ENCODE measurements at regions not wholly inside any gene's neighbourhood (a gene's known extent, or its start where the extent isn't known, plus 50 kb on each side); places are given as distances from the start of the nearest gene placed in this dataset.

DNA sequence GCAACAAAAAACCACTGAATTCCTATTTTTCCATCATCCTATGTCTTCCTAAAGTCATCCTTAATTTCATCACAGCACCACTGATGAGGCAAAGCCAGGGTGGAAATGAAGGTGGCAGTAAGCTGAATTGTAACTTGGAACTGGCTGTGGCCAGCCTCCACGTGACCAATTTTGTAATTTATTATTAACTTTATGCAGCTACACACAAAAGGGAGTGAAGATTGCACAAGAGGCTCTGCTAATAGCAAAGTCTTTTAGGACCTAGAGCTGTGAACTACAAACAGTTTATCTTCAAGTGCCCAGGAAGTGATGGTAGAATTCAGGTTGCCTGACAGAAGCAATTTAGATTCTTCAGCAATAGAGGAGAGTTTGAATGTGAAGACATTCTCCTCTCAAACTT is 176.4 kb downstream of the CCDC71L start:
- ChIA-PET CTCF (interaction anchor here (1.0 to 1.2 kb wide), 4 partner anchors 22 to 308 kb away, joined by 3 to 4 read pairs (median 4); no protein-coding TSS in a partner anchor), POLR2A (interaction anchor here (1.2 kb wide), 2 partner anchors 23 to 60 kb away, joined by 3 to 4 read pairs; no protein-coding TSS in a partner anchor)
- Histone ChIP-seq H3K27ac (ENCODE audit: low read depth, low read length) (peak overlapping the region; percentile 67), H3K4me3 (ENCODE audit: low read depth, low read length) (no peak overlapping the region), H3K9me3 (ENCODE audit: control insufficient read depth, insufficient read depth, low read length) (no peaks in the 10 kb centered on the region), H3K27me3 (ENCODE audit: control insufficient read depth, insufficient read depth, low read length) (no peaks in the 10 kb centered on the region)
- DNase-seq (ENCODE audit: low read depth, low spot score) = no peak
- TF ChIP-seq, protein P1, sequence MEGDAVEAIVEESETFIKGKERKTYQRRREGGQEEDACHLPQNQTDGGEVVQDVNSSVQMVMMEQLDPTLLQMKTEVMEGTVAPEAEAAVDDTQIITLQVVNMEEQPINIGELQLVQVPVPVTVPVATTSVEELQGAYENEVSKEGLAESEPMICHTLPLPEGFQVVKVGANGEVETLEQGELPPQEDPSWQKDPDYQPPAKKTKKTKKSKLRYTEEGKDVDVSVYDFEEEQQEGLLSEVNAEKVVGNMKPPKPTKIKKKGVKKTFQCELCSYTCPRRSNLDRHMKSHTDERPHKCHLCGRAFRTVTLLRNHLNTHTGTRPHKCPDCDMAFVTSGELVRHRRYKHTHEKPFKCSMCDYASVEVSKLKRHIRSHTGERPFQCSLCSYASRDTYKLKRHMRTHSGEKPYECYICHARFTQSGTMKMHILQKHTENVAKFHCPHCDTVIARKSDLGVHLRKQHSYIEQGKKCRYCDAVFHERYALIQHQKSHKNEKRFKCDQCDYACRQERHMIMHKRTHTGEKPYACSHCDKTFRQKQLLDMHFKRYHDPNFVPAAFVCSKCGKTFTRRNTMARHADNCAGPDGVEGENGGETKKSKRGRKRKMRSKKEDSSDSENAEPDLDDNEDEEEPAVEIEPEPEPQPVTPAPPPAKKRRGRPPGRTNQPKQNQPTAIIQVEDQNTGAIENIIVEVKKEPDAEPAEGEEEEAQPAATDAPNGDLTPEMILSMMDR (IDR thresholded peaks at IDR 0.05; ENCODE audit: low read depth, low read length) = no peak

- Histone ChIP-seq H3K27ac (ENCODE audit: low read depth, low read length) (no peak overlapping the region), H3K4me3 (ENCODE audit: low read depth, low read length) (no peak overlapping the region), H3K27me3 (ENCODE audit: control insufficient read depth, insufficient read depth, low read length) (no peaks in the 10 kb centered on the region), H3K9me3 (ENCODE audit: control insufficient read depth, insufficient read depth, low read length) (no peaks in the 10 kb centered on the region)
- DNase-seq (ENCODE audit: low read depth, low spot score) = no peak
- POLR2A ChIA-PET = no interaction called here
- TF ChIP-seq, protein P1 (IDR thresholded peaks at IDR 0.05; ENCODE audit: low read depth, low read length) = no peak
- CTCF ChIA-PET = interaction anchor here (0.8 kb wide), 1 partner anchor 60 kb away, joined by 4 read pairs; no protein-coding TSS in a partner anchor
These were observed 178.9 kb downstream of the CCDC71L start for GRCh38 chr7:106482091-106482490.

DNA sequence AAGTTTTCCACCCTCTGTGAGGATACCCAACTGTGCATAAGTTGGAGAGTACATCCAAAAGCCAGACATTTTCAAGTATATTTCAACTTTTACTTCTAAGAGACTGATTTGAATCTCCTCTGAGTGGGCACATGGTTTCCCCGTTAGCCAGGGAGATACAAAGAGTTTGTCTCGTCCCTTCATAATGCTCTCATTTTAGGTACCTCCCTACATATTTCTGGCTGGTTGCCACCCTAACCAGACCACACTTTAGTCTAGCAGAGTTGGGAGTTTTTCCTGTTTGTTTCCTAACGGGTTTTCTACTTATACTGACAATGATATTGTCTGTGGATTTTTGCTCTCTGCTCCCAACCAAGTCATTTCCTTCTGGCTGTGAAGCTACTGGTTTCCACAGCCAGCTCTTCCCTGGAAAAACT is 180.3 kb downstream of the CCDC71L start:
- H3K27ac ChIP-seq (ENCODE audit: low read depth, low read length) = no peak overlapping the region
- no peaks in the 10 kb centered on the region for H3K9me3 ChIP-seq (ENCODE audit: control insufficient read depth, insufficient read depth, low read length)
- H3K4me3 ChIP-seq (ENCODE audit: low read depth, low read length) = no peak overlapping the region
- CTCF ChIA-PET = interaction anchor here (1.5 kb wide), 1 partner anchor 304 kb away, joined by 5 read pairs; no protein-coding TSS in a partner anchor
- POLR2A ChIA-PET = no interaction called here
- no peaks in the 10 kb centered on the region for H3K27me3 ChIP-seq (ENCODE audit: control insufficient read depth, insufficient read depth, low read length)
- TF ChIP-seq, protein P1 (IDR thresholded peaks at IDR 0.05; ENCODE audit: low read depth, low read length) = no peak
- no peak for DNase-seq (ENCODE audit: low read depth, low spot score)

- Histone ChIP-seq H3K27ac (ENCODE audit: low read depth, low read length) (no peak overlapping the region), H3K27me3 (ENCODE audit: control insufficient read depth, insufficient read depth, low read length) (no peaks in the 10 kb centered on the region), H3K9me3 (ENCODE audit: control insufficient read depth, insufficient read depth, low read length) (no peaks in the 10 kb centered on the region), H3K4me3 (ENCODE audit: low read depth, low read length) (no peak overlapping the region)
- POLR2A ChIA-PET = no interaction called here
- DNase-seq (ENCODE audit: low read depth, low spot score) = no peak
- CTCF ChIA-PET = interaction anchor here (1.5 kb wide), 1 partner anchor 303 kb away, joined by 5 read pairs; no protein-coding TSS in a partner anchor
- TF ChIP-seq, protein P1 (IDR thresholded peaks at IDR 0.05; ENCODE audit: low read depth, low read length) = no peak
These were observed 180.8 kb downstream of the CCDC71L start for GRCh38 chr7:106480161-106480579.

- Histone ChIP-seq H3K4me3 (ENCODE audit: low read depth, low read length) (no peak overlapping the region), H3K27me3 (ENCODE audit: control insufficient read depth, insufficient read depth, low read length) (no peaks in the 10 kb centered on the region), H3K27ac (ENCODE audit: low read depth, low read length) (no peak overlapping the region), H3K9me3 (ENCODE audit: control insufficient read depth, insufficient read depth, low read length) (no peaks in the 10 kb centered on the region)
- CTCF ChIA-PET = interaction anchor here (0.6 to 0.9 kb wide), 2 partner anchors 211 to 300 kb away, joined by 3 read pairs; no protein-coding TSS in a partner anchor
- no peak for DNase-seq (ENCODE audit: low read depth, low spot score)
- POLR2A ChIA-PET = no interaction called here
- TF ChIP-seq, protein P1 (IDR thresholded peaks at IDR 0.05; ENCODE audit: low read depth, low read length) = no peak
These were observed 184.2 kb downstream of the CCDC71L start for GRCh38 chr7:106476751-106477150.

Data from AG04450 (cell line).